ENCODE measurements at regions not wholly inside any gene's neighbourhood (a gene's known extent, or its start where the extent isn't known, plus 50 kb on each side); places are given as distances from the start of the nearest gene placed in this dataset.

DNA sequence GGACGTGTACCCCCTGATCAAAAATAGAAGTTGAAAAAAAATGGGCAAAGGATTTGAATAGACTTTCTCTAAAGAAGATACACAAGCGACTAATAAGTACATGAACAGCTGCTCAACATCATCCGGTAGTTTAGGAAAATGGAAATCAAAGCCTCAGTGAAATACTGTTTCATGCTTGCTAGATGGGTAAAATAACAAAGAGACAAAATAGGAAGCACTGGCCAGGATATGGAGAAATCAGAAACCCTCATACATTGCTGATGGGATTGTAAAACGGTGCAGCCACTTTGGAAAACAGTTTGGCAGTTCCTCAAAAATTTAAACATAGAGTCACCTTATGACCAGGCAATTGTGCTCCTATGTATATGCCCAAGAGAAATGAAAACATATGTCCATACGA, 65.0 kb upstream of the SUB1 start:
- DNase-seq: no peak
- Histone ChIP-seq H4K20me1 (ENCODE audit: insufficient read depth, low read depth, low read length) (no peaks in the 10 kb centered on the region), H3K36me3 (ENCODE audit: insufficient read depth, low read length) (no peaks in the 10 kb centered on the region), H3K4me2 (ENCODE audit: low read depth, low read length, poor library complexity, severe bottlenecking) (no peak overlapping the region), H3K4me1 (ENCODE audit: low read length) (no peaks in the 10 kb centered on the region), H3K27me3 (ENCODE audit: low read length) (no peaks in the 10 kb centered on the region), H3K4me3 (ENCODE audit: low read length) (no peak overlapping the region), H2AFZ (ENCODE audit: low read length) (no peak overlapping the region), H3K9me2 (replicated peaks; ENCODE audit: insufficient read depth, low read length) (no peaks in the 10 kb centered on the region), H3K9ac (ENCODE audit: low read length) (no peak overlapping the region), H3K27ac (ENCODE audit: low read length) (no peak overlapping the region), H3K9me3 (ENCODE audit: low read length) (no peaks in the 10 kb centered on the region), H3K79me2 (ENCODE audit: low read length) (no peaks in the 10 kb centered on the region)

DNA sequence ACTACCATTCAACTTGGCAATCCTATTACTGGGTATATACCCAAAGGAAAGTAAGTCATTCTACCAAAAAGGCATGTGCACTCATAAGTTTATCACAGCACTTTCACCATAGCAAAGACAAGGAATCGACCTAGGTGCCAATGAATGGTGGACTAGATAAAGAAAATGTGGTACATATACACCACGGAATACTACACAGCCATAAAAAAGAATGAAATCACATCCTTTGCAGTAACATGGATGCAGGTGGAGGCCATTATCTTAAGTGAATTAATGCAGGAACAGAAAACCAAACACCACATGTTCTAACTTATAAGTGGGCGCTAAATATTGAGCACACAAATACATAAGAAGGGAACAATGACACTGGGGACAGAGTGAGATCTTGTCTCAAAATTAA, 65.8 kb upstream of the SUB1 start:
- H3K79me2 ChIP-seq (ENCODE audit: low read length): no peaks in the 10 kb centered on the region
- no peak for DNase-seq
- no peak overlapping the region for H3K4me2 ChIP-seq (ENCODE audit: low read depth, low read length, poor library complexity, severe bottlenecking)
- H3K9ac ChIP-seq (ENCODE audit: low read length): no peak overlapping the region
- no peaks in the 10 kb centered on the region for H3K4me1 ChIP-seq (ENCODE audit: low read length)
- no peak overlapping the region for H3K27ac ChIP-seq (ENCODE audit: low read length)
- no peaks in the 10 kb centered on the region for H4K20me1 ChIP-seq (ENCODE audit: insufficient read depth, low read depth, low read length)
- H3K9me2 ChIP-seq (replicated peaks; ENCODE audit: insufficient read depth, low read length): no peaks in the 10 kb centered on the region
- H3K9me3 ChIP-seq (ENCODE audit: low read length): no peaks in the 10 kb centered on the region
- H3K36me3 ChIP-seq (ENCODE audit: insufficient read depth, low read length): no peaks in the 10 kb centered on the region
- H3K4me3 ChIP-seq (ENCODE audit: low read length): no peak overlapping the region
- H3K27me3 ChIP-seq (ENCODE audit: low read length): no peaks in the 10 kb centered on the region
- no peak overlapping the region for H2AFZ ChIP-seq (ENCODE audit: low read length)

- H4K20me1 ChIP-seq (ENCODE audit: insufficient read depth, low read depth, low read length): no peaks in the 10 kb centered on the region
- no peaks in the 10 kb centered on the region for H3K9me2 ChIP-seq (replicated peaks; ENCODE audit: insufficient read depth, low read length)
- H3K27me3 ChIP-seq (ENCODE audit: low read length): no peaks in the 10 kb centered on the region
- no peak overlapping the region for H2AFZ ChIP-seq (ENCODE audit: low read length)
- H3K27ac ChIP-seq (ENCODE audit: low read length): no peak overlapping the region
- no peak overlapping the region for H3K4me2 ChIP-seq (ENCODE audit: low read depth, low read length, poor library complexity, severe bottlenecking)
- no peaks in the 10 kb centered on the region for H3K36me3 ChIP-seq (ENCODE audit: insufficient read depth, low read length)
- H3K9ac ChIP-seq (ENCODE audit: low read length): no peak overlapping the region
- H3K4me3 ChIP-seq (ENCODE audit: low read length): no peak overlapping the region
- H3K9me3 ChIP-seq (ENCODE audit: low read length): no peaks in the 10 kb centered on the region
- no peak for DNase-seq
- H3K4me1 ChIP-seq (ENCODE audit: low read length): no peaks in the 10 kb centered on the region
- no peaks in the 10 kb centered on the region for H3K79me2 ChIP-seq (ENCODE audit: low read length)
Observed at GRCh38 chr5:32514806-32515205, 70.3 kb upstream of the ZFR start.

DNA sequence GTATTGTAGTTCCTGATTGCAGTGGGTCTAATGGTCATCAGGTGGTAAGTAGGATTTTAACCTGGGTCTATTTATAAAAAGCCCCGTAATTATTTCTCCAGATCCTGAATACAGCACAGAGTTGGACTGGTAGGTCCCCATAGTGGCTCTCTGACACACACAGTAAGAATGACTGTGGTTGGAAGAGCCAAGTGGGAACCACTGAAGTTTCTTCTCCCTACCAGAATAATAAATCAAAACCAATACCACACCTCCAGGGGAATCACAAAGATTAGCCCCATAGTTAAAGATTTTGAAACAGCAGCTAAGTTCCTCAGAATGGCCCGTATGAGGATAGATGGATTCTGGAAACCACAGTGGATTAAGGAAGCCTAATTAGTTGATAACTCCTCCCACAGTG, 68.4 kb upstream of the ZFR start:
- H3K4me2 ChIP-seq (ENCODE audit: low read depth, low read length, poor library complexity, severe bottlenecking): no peak overlapping the region
- no peaks in the 10 kb centered on the region for H3K79me2 ChIP-seq (ENCODE audit: low read length)

DNA sequence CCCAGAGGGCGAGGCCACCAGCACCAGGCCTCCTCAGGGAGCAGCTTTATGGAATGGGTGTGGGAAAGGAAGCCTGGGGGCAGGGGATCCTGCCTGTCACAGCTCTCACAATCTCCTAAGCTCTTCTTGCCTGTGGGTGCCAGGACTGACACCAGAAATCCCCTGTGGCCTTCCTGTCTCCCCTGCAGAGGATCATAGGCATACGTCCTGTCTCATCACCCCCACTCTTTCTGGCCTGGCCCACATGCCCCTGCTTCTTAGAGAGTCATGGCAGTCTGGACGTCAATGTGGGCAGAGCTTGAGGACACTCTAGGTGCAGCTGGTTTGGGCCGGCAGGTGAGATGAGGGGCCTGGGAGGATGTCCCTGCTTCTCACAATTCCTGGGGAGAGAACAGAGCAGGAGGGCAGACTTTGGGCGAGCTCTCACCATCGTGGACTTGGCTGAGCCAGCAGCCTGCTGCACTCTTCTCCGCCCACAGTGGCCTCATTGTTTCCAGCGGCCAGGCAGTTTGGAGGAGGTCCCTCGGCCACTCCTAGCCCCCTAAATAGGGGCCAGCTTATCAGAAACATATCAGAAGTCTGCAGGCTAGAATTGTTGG, 67.3 kb upstream of the ZFR start:
- H3K9me2 ChIP-seq (replicated peaks; ENCODE audit: insufficient read depth, low read length): no peaks in the 10 kb centered on the region
- H3K4me2 ChIP-seq (ENCODE audit: low read depth, low read length, poor library complexity, severe bottlenecking): no peak overlapping the region
- H3K79me2 ChIP-seq (ENCODE audit: low read length): no peaks in the 10 kb centered on the region
- H3K9ac ChIP-seq (ENCODE audit: low read length): no peak overlapping the region
- no peaks in the 10 kb centered on the region for H4K20me1 ChIP-seq (ENCODE audit: insufficient read depth, low read depth, low read length)
- no peaks in the 10 kb centered on the region for H3K27me3 ChIP-seq (ENCODE audit: low read length)
- no peak overlapping the region for H2AFZ ChIP-seq (ENCODE audit: low read length)
- H3K27ac ChIP-seq (ENCODE audit: low read length): no peak overlapping the region
- H3K4me1 ChIP-seq (ENCODE audit: low read length): no peaks in the 10 kb centered on the region
- H3K9me3 ChIP-seq (ENCODE audit: low read length): no peaks in the 10 kb centered on the region
- DNase-seq: peak; percentile 48
- no peaks in the 10 kb centered on the region for H3K36me3 ChIP-seq (ENCODE audit: insufficient read depth, low read length)
- H3K4me3 ChIP-seq (ENCODE audit: low read length): no peak overlapping the region

More for the DNA sequence above, 68.4 kb upstream of the ZFR start:
- H3K4me1 ChIP-seq (ENCODE audit: low read length): no peaks in the 10 kb centered on the region
- no peaks in the 10 kb centered on the region for H3K9me3 ChIP-seq (ENCODE audit: low read length)
- H3K27me3 ChIP-seq (ENCODE audit: low read length): no peaks in the 10 kb centered on the region
- no peak overlapping the region for H3K27ac ChIP-seq (ENCODE audit: low read length)
- H3K4me3 ChIP-seq (ENCODE audit: low read length): no peak overlapping the region
- no peak overlapping the region for H2AFZ ChIP-seq (ENCODE audit: low read length)
- no peak overlapping the region for H3K9ac ChIP-seq (ENCODE audit: low read length)
- no peaks in the 10 kb centered on the region for H3K36me3 ChIP-seq (ENCODE audit: insufficient read depth, low read length)
- no peaks in the 10 kb centered on the region for H4K20me1 ChIP-seq (ENCODE audit: insufficient read depth, low read depth, low read length)
- DNase-seq: no peak
- no peaks in the 10 kb centered on the region for H3K9me2 ChIP-seq (replicated peaks; ENCODE audit: insufficient read depth, low read length)

DNA sequence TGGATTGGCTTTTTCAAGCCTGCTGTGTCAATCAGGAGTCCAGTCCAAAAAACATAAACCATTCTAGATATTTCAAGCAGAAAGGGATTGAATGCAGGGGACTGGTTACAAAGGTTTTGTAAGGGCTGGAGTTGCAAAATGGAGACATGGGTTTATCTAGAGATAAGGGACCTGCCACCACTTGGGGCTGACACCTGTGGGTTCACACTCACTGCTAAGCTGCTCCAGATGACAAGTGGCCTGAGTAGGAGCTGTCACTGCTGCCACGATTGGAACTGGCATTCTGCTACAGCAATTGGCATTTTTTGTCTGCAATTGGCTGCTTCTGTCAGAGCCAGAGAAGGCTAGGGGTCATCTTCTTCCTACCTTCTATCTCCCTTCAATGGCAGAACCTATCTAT, 66.3 kb upstream of the ZFR start:
- Histone ChIP-seq H3K4me3 (ENCODE audit: low read length) (no peak overlapping the region), H4K20me1 (ENCODE audit: insufficient read depth, low read depth, low read length) (no peaks in the 10 kb centered on the region), H3K4me2 (ENCODE audit: low read depth, low read length, poor library complexity, severe bottlenecking) (no peak overlapping the region), H3K9me2 (replicated peaks; ENCODE audit: insufficient read depth, low read length) (no peaks in the 10 kb centered on the region), H3K4me1 (ENCODE audit: low read length) (peaks cover 7% of the 10 kb centered on the region), H3K9me3 (ENCODE audit: low read length) (no peaks in the 10 kb centered on the region), H3K27me3 (ENCODE audit: low read length) (no peaks in the 10 kb centered on the region), H3K36me3 (ENCODE audit: insufficient read depth, low read length) (no peaks in the 10 kb centered on the region), H3K27ac (ENCODE audit: low read length) (no peak overlapping the region), H3K9ac (ENCODE audit: low read length) (no peak overlapping the region), H3K79me2 (ENCODE audit: low read length) (no peaks in the 10 kb centered on the region), H2AFZ (ENCODE audit: low read length) (no peak overlapping the region)
- no peak for DNase-seq

DNA sequence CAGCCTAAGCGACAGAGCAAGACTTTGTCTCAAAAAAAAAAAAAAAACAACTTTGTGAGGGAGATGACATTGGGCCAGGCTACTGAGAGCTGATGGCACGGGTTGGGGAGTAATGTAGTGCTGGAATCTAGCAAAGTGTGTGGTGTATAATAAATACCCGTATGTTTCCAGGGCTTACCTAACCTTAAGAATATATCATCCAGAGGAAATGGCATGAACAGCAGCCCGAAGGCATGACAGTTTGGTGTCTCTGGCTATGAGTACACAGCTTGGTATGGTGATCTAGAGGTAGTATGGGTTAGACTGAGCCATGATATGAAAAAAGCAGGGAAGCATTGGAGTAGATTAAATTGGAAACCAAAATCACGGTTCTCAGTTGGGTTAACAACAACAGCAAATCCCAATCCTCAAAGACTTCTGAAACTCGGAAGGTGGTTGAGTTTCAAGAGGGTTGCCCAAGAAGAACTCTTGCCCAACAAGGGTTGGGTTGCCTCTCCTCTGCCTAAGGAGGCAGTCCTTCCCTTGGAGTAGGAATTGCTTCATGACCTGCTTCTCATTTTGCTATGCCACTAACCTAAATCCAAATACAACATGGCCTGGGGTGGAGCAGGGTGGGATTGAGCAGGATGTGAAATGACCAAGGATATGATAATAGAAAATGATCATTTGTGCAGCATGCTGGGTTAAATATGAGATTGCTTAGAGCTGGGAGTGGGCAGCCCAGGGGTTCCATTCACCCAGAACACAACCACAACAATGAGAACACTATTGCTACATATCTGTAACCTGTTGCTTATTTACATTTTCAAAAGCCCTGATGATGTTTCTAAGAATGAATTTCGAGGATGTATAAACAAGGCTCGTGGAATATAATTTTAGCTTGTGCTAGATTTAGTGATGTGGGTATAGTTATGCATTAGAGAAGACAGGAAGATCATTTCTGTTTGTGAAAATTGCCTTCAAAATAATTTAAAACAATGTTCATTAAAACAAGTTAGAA, 64.6 kb upstream of the ZFR start:
- Histone ChIP-seq H3K9me3 (ENCODE audit: low read length) (no peaks in the 10 kb centered on the region), H4K20me1 (ENCODE audit: insufficient read depth, low read depth, low read length) (0 out of 2 replicates have a peak, but pooled peaks cover 4% of the 10 kb centered on the region), H3K79me2 (ENCODE audit: low read length) (no peaks in the 10 kb centered on the region), H2AFZ (ENCODE audit: low read length) (no peak overlapping the region), H3K9me2 (replicated peaks; ENCODE audit: insufficient read depth, low read length) (no peaks in the 10 kb centered on the region), H3K27ac (ENCODE audit: low read length) (no peak overlapping the region), H3K9ac (ENCODE audit: low read length) (no peak overlapping the region), H3K27me3 (ENCODE audit: low read length) (no peaks in the 10 kb centered on the region), H3K4me2 (ENCODE audit: low read depth, low read length, poor library complexity, severe bottlenecking) (no peak overlapping the region), H3K36me3 (ENCODE audit: insufficient read depth, low read length) (no peaks in the 10 kb centered on the region), H3K4me3 (ENCODE audit: low read length) (no peak overlapping the region), H3K4me1 (ENCODE audit: low read length) (peaks cover 24% of the 10 kb centered on the region)
- DNase-seq: no peak

- no peak overlapping the region for H3K27ac ChIP-seq (ENCODE audit: low read length)
- no peak overlapping the region for H3K9ac ChIP-seq (ENCODE audit: low read length)
- H3K27me3 ChIP-seq (ENCODE audit: low read length): no peaks in the 10 kb centered on the region
Observed at GRCh38 chr5:32507738-32508434, 63.3 kb upstream of the ZFR start.

More at GRCh38 chr5:32507738-32508434, 63.3 kb upstream of the ZFR start:
- Histone ChIP-seq H3K4me1 (ENCODE audit: low read length) (peaks cover 24% of the 10 kb centered on the region), H3K4me2 (ENCODE audit: low read depth, low read length, poor library complexity, severe bottlenecking) (no peak overlapping the region), H4K20me1 (ENCODE audit: insufficient read depth, low read depth, low read length) (0 out of 2 replicates have a peak, but pooled peaks cover 4% of the 10 kb centered on the region), H3K4me3 (ENCODE audit: low read length) (no peak overlapping the region), H3K79me2 (ENCODE audit: low read length) (no peaks in the 10 kb centered on the region), H3K9me3 (ENCODE audit: low read length) (no peaks in the 10 kb centered on the region), H2AFZ (ENCODE audit: low read length) (no peak overlapping the region), H3K9me2 (replicated peaks; ENCODE audit: insufficient read depth, low read length) (no peaks in the 10 kb centered on the region), H3K36me3 (ENCODE audit: insufficient read depth, low read length) (no peaks in the 10 kb centered on the region)
- no peak for DNase-seq

All from Karpas-422 (cell line).